HAP-1 (cell line): ENCODE measurements at regions not wholly inside any gene's neighbourhood (a gene's known extent, or its start where the extent isn't known, plus 50 kb on each side); places are given as distances from the start of the nearest gene placed in this dataset.

Experiments
- DNase-seq, 2 experiments: peaks; one replicate each; pipeline ENCODE4 v3.0.0-alpha.2; 2016 to 2020; ENCODE audit warnings: low spot score in 2 of 2
- H3K27me3 ChIP-seq: fragments of 250-450 bp; sonication (Bioruptor Pico); 2 replicates; pipeline ENCODE4 v1.5.1; 2020; ENCODE audit warnings: low read depth, mild to moderate bottlenecking, moderate library complexity
- H3K36me3 ChIP-seq: fragments of 250-450 bp; sonication (Bioruptor Pico); replicated peaks from 2 replicates; pipeline ENCODE4 v1.5.1; 2020; ENCODE audit warnings: mild to moderate bottlenecking
- H3K4me1 ChIP-seq: fragments of 250-450 bp; sonication (Bioruptor Pico); 2 replicates; pipeline ENCODE4 v1.5.1; 2020; ENCODE audit warnings: mild to moderate bottlenecking
- H3K4me3 ChIP-seq: fragments of 250-450 bp; sonication (Bioruptor Pico); 2 replicates; pipeline ENCODE4 v1.5.1; 2020; ENCODE audit warnings: mild to moderate bottlenecking, moderate library complexity
- H3K9me3 ChIP-seq: fragments of 250-450 bp; sonication (Bioruptor Pico); 2 replicates; pipeline ENCODE4 v1.5.1; 2020; ENCODE audit warnings: mild to moderate bottlenecking, moderate library complexity
- in situ Hi-C: fragments of 300-500 bp; cut with MboI; formaldehyde crosslinking; loops from 3 replicates; pipeline ENCODE4 v1.14.3; 2020; ENCODE audit warnings: low sequenced_read_pairs, inconsistent platforms, mixed read lengths

GRCh38 chr6:14918200-14918907 lies 327.5 kb upstream of the JARID2 start:
- DNase-seq, result no peak
- no peaks in the 10 kb centered on the region for H3K9me3 ChIP-seq
- H3K4me1 ChIP-seq, result no peaks in the 10 kb centered on the region
- H3K4me3 ChIP-seq, result no peak overlapping the region
- in situ Hi-C loops, result no loop called here
- no peaks in the 10 kb centered on the region for H3K36me3 ChIP-seq
- H3K27me3 ChIP-seq, result no peaks in the 10 kb centered on the region

- Histone ChIP-seq H3K4me3 (no peak overlapping the region), H3K9me3 (no peaks in the 10 kb centered on the region), H3K36me3 (no peaks in the 10 kb centered on the region), H3K4me1 (no peaks in the 10 kb centered on the region), H3K27me3 (no peaks in the 10 kb centered on the region)
- in situ Hi-C loops, result no loop called here
- no peak for DNase-seq
Measured at GRCh38 chr6:14919038-14919670, 326.7 kb upstream of the JARID2 start.

- DNase-seq, result no peak
- H3K36me3 ChIP-seq, result no peaks in the 10 kb centered on the region
- in situ Hi-C loops, result no loop called here
- no peaks in the 10 kb centered on the region for H3K9me3 ChIP-seq
- H3K4me3 ChIP-seq, result no peak overlapping the region
- H3K27me3 ChIP-seq, result no peaks in the 10 kb centered on the region
- no peaks in the 10 kb centered on the region for H3K4me1 ChIP-seq
Measured at GRCh38 chr6:14920276-14920675, 325.6 kb upstream of the JARID2 start.

GRCh38 chr6:14921170-14921569 lies 324.7 kb upstream of the JARID2 start:
- in situ Hi-C loops, result no loop called here
- H3K36me3 ChIP-seq, result no peaks in the 10 kb centered on the region
- no peaks in the 10 kb centered on the region for H3K4me1 ChIP-seq

GRCh38 chr6:14921878-14922671 lies 323.8 kb upstream of the JARID2 start:
- no peak for DNase-seq
- Histone ChIP-seq H3K9me3 (no peaks in the 10 kb centered on the region), H3K36me3 (no peaks in the 10 kb centered on the region), H3K27me3 (no peaks in the 10 kb centered on the region), H3K4me1 (no peaks in the 10 kb centered on the region), H3K4me3 (no peak overlapping the region)
- in situ Hi-C loops, result no loop called here

More at GRCh38 chr6:14921170-14921569, 324.7 kb upstream of the JARID2 start:
- DNase-seq, result no peak
- Histone ChIP-seq H3K9me3 (no peaks in the 10 kb centered on the region), H3K27me3 (no peaks in the 10 kb centered on the region), H3K4me3 (no peak overlapping the region)

- Histone ChIP-seq H3K4me3 (no peak overlapping the region), H3K4me1 (no peaks in the 10 kb centered on the region), H3K27me3 (no peaks in the 10 kb centered on the region), H3K36me3 (no peaks in the 10 kb centered on the region), H3K9me3 (no peaks in the 10 kb centered on the region)
- in situ Hi-C loops, result no loop called here
- no peak for DNase-seq
Measured at GRCh38 chr6:14922706-14923460, 323.0 kb upstream of the JARID2 start.

GRCh38 chr6:14924126-14925024 lies 321.5 kb upstream of the JARID2 start:
- in situ Hi-C loops, result no loop called here
- Histone ChIP-seq H3K36me3 (no peaks in the 10 kb centered on the region), H3K9me3 (no peaks in the 10 kb centered on the region), H3K27me3 (no peaks in the 10 kb centered on the region), H3K4me1 (no peaks in the 10 kb centered on the region), H3K4me3 (no peak overlapping the region)
- DNase-seq, result no peak

GRCh38 chr6:14925025-14925698 lies 320.7 kb upstream of the JARID2 start:
- H3K4me3 ChIP-seq, result no peak overlapping the region
- in situ Hi-C loops, result no loop called here
- no peaks in the 10 kb centered on the region for H3K36me3 ChIP-seq
- no peaks in the 10 kb centered on the region for H3K4me1 ChIP-seq
- no peaks in the 10 kb centered on the region for H3K27me3 ChIP-seq
- H3K9me3 ChIP-seq, result no peaks in the 10 kb centered on the region
- DNase-seq, result no peak

GRCh38 chr6:14925699-14926026 lies 320.2 kb upstream of the JARID2 start:
- H3K9me3 ChIP-seq, result no peaks in the 10 kb centered on the region
- in situ Hi-C loops, result no loop called here
- no peak overlapping the region for H3K4me3 ChIP-seq
- no peaks in the 10 kb centered on the region for H3K27me3 ChIP-seq
- no peaks in the 10 kb centered on the region for H3K36me3 ChIP-seq
- DNase-seq, result no peak
- H3K4me1 ChIP-seq, result no peaks in the 10 kb centered on the region

- no peak for DNase-seq
- Histone ChIP-seq H3K27me3 (no peaks in the 10 kb centered on the region), H3K9me3 (no peaks in the 10 kb centered on the region), H3K4me1 (no peaks in the 10 kb centered on the region), H3K36me3 (no peaks in the 10 kb centered on the region), H3K4me3 (no peak overlapping the region)
- in situ Hi-C loops, result no loop called here
Measured at GRCh38 chr6:14927398-14927797, 318.5 kb upstream of the JARID2 start.

GRCh38 chr6:14929291-14929690 lies 316.6 kb upstream of the JARID2 start:
- Histone ChIP-seq H3K27me3 (no peaks in the 10 kb centered on the region), H3K36me3 (no peaks in the 10 kb centered on the region), H3K4me1 (no peaks in the 10 kb centered on the region), H3K9me3 (no peaks in the 10 kb centered on the region), H3K4me3 (no peak overlapping the region)
- no peak for DNase-seq
- in situ Hi-C loops, result no loop called here

GRCh38 chr6:14930366-14930989 lies 315.4 kb upstream of the JARID2 start:
- Histone ChIP-seq H3K4me3 (no peak overlapping the region), H3K4me1 (no peaks in the 10 kb centered on the region), H3K9me3 (no peaks in the 10 kb centered on the region), H3K36me3 (no peaks in the 10 kb centered on the region), H3K27me3 (no peaks in the 10 kb centered on the region)
- in situ Hi-C loops, result no loop called here
- DNase-seq, result no peak
